Limb (tissue), 2 donors: ENCODE measurements at regions not wholly inside any gene's neighbourhood (a gene's known extent, or its start where the extent isn't known, plus 50 kb on each side); places are given as distances from the start of the nearest gene placed in this dataset.
A peak's percentile ranks its signal among the peaks of the same experiment; 100 is the strongest.

Experiments
- DNase-seq, 2 donors: peaks; one replicate each; pipeline ENCODE4 v3.0.0-alpha.2; 2016; ENCODE audit errors: extremely low spot score in 2 of 2

DNA sequence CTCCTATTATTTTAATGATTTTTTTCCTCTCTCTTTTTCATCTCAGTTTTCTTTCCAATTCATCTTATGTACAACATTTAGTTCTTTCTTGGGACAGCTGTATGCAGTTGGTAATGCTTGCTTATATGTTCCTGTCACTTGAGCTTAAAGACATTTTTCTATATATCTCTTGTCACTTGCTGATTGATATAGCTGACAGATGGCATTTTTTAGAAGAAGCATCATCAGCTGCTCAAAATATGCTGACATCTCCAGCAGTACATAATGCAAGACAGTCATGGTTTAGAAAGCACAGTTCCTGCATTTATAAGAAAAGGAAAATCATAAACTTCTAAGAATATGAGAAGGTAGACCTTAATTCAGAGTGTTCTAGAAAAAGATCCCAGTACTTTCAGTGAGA is 56.5 kb downstream of the DCAF8L1 start:
- no peak for DNase-seq

DNA sequence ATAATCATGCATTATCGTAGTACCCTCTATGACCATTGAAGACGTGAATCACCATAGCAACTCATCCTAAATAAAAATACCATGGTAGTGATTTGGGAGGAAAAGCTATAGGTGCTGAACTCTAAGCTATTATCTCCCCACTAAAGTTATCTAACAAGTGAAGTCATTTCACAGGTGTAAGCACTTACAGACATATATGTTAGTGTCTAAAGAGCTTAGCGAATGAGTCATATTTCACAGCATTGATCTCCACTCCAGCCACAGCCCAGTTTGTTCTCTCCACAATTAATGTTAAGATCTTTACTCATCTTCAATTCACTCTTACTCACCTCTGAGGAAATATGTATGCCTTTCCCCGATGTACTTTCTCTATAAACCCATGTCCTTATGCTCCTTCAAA is 57.0 kb downstream of the DCAF8L1 start:
- no peak for DNase-seq

DNA sequence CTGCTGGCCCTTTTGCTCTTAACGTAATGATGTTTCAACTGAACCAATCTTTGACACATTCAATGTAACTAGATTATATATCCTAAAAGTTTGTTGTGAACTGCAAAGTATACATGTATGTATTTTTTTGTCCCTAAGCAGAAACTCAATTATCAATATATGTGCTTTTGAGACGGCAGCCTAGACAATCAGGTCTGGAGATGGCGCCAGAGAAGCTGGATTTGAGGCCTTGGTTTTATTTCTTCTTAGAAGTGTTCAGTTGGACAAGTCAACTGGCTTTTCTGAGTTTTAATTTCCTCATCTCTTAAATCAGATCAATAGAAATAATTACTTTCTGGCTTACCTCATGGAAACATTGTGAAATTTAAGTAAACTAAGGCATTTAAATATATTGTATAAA is 62.5 kb downstream of the DCAF8L1 start:
- peak in 1 of 2 donors; percentile 8 for DNase-seq

DNA sequence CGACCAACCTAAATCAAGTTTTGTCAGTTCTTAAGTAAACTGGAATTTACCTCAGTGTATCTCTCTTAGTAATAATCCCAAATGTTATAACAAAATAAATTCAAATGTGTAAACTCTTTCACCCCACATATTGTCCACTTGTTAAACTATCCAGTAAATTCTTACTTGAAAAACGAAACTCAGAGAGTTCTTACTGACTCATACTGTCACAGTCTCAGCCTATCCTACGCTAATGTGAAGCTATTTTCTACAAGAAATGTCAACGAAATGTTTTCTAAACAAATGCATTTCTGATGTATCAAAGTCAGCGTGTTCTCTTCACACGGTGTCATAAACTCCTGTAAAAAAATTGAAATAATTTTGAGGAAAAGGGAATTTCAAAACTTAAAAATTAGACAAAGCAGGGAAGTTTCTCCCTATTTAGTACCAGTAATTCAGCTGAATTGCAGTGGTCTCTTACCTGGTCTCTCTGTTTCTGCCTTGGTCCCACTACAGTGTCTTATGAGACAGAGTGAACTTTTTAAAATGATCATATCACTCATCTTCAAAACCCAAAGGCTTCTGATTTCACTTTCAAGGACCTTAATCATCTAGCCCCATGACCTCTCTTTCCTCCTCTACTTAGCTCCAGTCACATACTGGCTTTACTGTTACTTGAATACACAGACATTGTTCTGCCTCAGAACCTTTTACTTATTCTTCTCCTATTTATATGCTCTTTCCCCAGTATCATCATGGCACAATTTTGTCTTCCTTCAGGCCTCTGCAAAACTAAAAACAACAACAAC is 63.3 kb downstream of the DCAF8L1 start:
- DNase-seq: no peak

DNA sequence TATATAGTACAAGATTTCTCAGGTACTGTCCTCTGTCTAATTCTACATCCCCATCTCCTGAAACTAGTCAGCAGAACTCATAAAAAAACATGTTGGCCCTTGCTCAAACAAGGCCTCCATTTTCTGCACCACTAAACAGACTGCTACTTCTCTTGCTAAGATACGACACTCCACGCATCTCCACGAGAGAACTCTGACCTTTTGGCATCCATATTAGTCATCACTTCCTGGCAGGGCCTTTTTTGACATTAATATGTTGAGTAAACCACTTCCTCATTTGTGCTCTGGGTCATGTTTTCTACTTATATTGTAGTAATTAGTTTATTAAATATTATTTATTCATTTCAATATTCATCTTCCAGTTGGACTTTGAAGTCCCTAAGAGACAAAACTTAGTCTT is 65.6 kb downstream of the DCAF8L1 start:
- DNase-seq: no peak

DNA sequence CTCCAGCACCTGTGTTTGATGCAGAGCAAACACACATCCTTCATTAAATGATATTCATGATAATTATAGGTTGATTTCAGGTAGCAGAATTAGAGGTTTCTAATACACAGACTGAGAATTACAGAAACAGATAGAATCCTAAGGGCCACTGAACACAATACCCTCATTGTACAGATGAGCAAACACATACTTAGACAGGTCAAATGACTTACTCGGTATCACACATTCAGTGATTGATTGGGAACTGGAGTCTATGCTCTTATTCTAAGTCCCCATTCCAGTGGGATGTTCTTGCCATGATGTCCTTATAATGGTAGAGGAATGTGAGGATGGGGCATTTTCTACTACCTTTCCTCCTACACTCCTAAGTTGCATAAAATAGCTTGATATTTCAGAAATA is 70.8 kb downstream of the DCAF8L1 start:
- no peak for DNase-seq

DNA sequence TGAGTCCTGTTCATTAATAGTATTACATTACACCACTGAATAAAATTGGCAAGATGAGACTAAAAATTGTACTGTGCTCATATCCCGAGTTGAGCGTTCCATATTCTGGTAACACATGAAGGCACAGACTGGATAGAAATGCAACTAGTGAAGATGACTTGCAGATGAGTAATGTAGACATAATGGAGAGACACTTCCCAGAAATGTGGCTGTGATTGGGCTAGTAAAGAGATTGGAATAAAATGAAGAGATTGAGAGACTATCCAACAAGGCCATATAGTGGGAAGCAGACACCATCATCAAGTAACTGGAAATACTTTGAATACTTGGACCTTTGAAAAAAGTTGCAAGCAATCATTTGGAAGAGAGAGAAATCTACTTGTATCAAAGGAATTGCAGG is 77.3 kb downstream of the DCAF8L1 start:
- no peak for DNase-seq

DNA sequence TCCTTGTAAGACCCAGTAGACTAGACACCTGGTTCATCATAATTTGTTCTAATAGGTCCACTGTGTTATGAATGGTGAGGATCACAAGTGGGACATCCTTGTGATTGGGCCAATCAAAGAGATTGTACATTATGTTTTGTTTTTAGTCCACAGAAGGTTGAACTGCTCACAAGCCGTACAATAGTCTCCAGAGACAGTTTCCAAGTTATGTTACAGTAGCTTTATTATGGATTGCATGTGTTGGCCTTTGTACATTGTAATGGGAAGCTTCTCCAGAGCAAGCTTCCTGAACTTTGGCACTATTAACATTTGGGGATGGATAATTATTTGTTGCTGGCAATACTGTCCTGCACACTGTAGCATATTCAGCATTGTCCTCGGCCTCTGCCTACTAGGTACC is 86.1 kb downstream of the MAGEB10 start:
- no peak for DNase-seq

DNA sequence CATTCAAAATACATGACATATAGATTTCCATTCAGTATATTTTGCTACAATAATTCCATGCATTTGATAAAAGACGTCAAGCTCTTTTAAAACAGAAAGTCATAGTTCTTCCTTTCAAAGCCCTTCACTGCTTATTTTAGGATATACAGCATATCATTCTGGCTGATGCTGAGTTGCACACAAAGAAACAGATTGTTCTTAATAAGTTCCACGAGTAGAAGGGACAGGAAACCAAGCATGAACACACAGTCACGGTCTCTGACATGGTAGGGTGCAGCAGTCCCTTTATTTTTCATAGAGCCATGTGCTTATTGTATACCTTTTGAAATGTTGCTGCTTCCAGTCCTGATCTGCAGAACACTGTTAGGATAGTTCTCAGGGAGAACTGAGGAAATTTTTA is 85.4 kb downstream of the MAGEB10 start:
- DNase-seq: no peak

DNA sequence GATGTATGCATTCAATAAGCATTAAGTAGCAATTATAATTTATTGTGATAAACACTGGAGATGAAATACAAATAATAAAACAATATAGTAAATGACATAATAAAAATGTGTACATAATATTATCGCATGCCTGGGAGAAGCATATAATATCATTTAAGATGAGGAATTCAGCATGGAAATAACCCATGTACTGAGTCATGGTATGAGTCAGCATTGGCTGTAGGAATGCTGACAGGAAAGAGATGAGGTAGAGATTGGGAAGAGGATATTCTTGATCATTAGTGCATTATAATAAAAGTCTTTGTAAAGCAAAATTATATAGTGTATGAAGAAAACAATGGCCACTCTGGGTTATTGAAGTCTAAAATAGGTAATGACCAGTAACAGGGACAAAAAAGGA is 82.8 kb downstream of the MAGEB10 start:
- DNase-seq: no peak

DNA sequence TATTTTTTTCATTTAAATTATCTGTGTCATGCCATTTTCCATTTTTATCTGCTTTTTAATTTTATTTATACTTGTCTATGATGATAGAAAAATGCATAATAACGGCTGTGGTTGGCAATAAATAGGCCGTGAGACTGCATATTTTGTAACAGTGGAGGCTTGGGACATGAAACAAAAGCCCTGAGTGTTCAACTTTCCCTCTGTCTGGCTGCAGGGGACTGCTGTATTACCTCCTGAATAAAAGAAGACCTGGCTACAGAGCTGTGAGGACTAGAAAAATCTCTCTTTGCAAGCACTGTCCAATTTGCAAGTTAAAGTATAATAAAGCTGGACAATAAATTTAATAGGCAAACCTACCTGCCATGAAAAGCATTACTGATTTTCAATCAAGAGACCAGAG is 82.1 kb downstream of the MAGEB10 start:
- no peak for DNase-seq

DNA sequence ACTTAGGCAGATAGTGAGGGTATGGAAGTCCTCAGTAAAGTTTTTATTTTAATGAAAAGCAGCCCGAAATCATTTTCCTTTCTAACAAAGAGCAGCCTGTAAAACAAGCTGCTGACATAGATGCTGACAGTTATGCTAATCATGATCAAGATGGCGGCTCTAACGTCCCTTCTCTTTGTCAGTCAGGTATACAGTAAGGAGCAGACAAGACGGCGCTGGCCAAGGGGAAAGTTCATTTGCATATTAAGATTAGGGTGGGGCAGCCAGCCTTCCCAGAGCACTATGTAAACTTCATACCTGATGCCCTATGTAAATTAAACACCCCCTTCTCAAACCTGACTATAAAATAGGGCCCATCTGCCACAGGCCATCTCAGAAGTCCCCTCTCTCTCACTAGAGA is 76.9 kb downstream of the MAGEB10 start:
- DNase-seq: no peak

DNA sequence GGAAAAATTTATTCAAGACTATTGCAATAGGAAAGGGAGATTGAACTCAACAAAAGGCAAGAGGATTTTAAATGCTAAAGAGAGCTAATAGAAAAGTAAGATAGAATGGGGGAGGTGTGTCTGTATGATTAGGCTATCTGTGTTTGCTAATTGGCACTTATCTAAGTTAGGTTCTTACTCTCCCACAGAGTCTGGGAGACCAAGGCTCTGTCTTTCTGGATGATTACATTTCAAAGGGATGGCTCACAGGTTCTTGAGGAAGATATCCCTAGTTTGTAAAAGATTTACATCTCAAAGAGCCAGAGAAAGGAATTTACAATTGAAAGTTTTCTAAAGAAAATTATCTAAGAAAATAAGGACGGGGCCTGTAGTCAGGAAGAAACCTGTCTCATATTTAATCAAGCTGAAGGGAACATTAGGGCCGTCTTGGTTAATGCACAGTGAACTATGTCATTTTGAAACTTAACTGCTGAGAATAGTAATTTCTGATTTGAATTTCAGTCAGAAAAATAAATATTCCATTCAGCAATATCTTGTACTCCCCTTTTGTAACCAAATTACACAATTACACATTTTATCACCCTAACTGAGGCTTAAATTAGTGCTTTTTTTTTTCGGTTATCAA is 75.8 kb downstream of the MAGEB10 start:
- no peak for DNase-seq

DNA sequence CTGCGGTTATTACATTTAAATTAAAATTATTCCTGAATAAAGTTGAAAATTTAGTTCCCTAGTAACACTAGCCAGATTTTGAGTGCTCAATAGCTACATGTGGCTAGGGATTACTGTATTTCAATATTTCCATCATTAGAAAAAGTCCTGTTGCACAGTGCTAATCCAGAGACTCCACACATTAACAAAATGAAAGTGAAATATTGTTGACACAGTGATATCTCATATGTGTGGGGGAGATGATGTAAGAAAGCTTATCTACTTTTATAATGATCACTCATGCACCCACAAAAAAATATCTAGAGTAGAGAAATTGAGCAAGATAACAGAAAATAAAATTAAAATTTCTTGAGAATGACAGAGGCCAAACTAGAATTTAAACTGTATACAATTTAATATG is 74.9 kb downstream of the MAGEB10 start:
- no peak for DNase-seq

DNA sequence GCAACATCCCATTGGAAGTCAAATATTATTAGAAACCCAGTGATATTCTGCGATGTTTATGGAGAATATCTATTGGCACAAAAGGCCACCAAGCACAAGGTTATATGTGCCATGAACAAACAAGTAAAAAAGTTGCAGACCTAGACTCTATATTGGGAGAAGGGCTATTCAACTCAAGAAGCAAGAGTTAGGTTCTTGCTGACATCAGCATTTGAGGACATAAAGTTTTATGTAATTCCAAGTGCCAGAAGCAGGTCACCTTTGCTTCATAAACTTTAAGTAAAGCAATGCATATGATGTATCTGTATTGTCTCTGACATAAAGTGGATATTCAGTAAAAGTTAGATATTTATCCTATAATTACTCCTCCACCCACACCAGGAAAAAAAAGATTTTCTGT is 71.1 kb downstream of the MAGEB10 start:
- DNase-seq: no peak
